SK-N-SH (cell line): ENCODE measurements at regions not wholly inside any gene's neighbourhood (a gene's known extent, or its start where the extent isn't known, plus 50 kb on each side); places are given as distances from the start of the nearest gene placed in this dataset.

Experiments used
- EP300 ChIP-seq, 2 experiments: IDR thresholded peaks; 2 replicates each; pipeline versions ENCODE4 v1.4.0 to v1.6.1; 2012; ENCODE audit warnings: borderline replicate concordance in 1 of 2, low read depth in 1 of 2, low read length in 1 of 2
- RAD21 ChIP-seq: IDR thresholded peaks from 2 replicates; pipeline ENCODE4 v1.6.1; 2012; ENCODE audit warnings: mild to moderate bottlenecking, low read length

- no peak for TF ChIP-seq RAD21
- TF ChIP-seq EP300 (IDR thresholded peaks at IDR 0.05; ENCODE audit: borderline replicate concordance in 1 of 2, low read depth in 1 of 2, low read length in 1 of 2): no peak
Observed at GRCh38 chr6:110049696-110050439, 71.8 kb downstream of the GPR6 start.
